ENCODE measurements at regions not wholly inside any gene's neighbourhood (a gene's known extent, or its start where the extent isn't known, plus 50 kb on each side); places are given as distances from the start of the nearest gene placed in this dataset.
"Not testable (repeated sequence)": the region's sequence is repeated elsewhere in the genome, so short reads cannot be mapped to it uniquely, and the experiment has no call there.

DNA sequence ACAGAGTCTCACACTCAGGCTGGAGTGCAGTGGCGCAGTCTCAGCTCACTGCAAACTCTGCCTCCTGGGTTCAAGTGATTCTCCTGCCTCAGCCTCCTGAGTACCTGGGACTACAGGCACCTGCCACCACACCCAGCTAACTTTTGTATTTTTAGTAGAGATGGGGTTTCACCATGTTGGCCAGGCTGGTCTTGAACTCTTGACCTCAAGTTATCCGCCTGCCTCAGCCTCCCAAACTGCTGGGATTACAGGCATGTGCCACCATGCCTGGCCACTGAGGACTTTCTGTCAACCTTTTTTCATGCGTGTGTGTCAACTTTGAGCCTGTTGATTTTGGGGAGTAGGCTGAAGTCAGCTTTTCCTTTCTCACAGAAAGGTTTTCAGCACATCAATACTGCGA lies 75.5 kb downstream of the ACKR3 start:
- TF ChIP-seq, protein P1, sequence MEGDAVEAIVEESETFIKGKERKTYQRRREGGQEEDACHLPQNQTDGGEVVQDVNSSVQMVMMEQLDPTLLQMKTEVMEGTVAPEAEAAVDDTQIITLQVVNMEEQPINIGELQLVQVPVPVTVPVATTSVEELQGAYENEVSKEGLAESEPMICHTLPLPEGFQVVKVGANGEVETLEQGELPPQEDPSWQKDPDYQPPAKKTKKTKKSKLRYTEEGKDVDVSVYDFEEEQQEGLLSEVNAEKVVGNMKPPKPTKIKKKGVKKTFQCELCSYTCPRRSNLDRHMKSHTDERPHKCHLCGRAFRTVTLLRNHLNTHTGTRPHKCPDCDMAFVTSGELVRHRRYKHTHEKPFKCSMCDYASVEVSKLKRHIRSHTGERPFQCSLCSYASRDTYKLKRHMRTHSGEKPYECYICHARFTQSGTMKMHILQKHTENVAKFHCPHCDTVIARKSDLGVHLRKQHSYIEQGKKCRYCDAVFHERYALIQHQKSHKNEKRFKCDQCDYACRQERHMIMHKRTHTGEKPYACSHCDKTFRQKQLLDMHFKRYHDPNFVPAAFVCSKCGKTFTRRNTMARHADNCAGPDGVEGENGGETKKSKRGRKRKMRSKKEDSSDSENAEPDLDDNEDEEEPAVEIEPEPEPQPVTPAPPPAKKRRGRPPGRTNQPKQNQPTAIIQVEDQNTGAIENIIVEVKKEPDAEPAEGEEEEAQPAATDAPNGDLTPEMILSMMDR (conservative IDR thresholded peaks at IDR 0.05 in 1 of 2, IDR thresholded peaks at IDR 0.05 in 1 of 2; ENCODE audit: low read depth in 1 of 2, low read length in 2 of 2): not testable (repeated sequence)
- not testable (repeated sequence) for TF ChIP-seq EZH2 (IDR thresholded peaks at IDR 0.05; ENCODE audit: low read length, missing control alignments)

Data from fibroblast of lung (primary cell).